ENCODE measurements at regions not wholly inside any gene's neighbourhood (a gene's known extent, or its start where the extent isn't known, plus 50 kb on each side); places are given as distances from the start of the nearest gene placed in this dataset.

DNA sequence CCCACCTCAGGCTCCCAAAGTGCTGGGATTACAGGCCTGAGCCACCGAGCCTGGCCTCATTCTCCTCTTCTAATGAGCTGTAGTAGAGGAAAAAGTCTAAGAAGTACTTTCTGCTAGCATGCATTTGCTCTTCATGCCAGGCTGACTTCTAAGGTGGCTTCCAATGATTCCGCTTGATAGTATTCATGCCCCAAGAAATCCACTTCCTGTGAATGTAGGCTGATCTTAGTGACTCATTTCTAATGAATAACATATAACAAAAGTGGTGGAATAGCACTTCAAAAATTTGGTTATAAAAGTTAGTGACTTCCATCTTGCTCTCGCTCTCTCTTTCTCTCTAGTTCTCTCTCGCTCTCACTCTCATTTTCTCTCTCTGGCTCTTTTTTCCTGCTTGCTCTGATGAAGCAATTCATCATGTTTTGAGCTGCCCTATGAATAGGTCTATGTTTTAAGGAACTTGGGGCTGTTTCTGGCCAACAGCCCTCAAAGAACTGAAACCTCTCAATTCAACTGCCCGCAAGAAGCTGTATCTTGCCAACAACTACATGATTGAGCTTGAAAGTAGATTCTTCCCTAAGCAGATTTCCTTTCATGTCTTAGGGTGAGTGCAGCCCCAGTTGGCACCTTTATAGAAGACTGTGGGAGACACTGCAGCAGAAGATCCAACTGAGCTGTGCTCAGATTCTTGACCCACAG, 282.9 kb downstream of the RMST start:
- TF ChIP-seq, protein P1, sequence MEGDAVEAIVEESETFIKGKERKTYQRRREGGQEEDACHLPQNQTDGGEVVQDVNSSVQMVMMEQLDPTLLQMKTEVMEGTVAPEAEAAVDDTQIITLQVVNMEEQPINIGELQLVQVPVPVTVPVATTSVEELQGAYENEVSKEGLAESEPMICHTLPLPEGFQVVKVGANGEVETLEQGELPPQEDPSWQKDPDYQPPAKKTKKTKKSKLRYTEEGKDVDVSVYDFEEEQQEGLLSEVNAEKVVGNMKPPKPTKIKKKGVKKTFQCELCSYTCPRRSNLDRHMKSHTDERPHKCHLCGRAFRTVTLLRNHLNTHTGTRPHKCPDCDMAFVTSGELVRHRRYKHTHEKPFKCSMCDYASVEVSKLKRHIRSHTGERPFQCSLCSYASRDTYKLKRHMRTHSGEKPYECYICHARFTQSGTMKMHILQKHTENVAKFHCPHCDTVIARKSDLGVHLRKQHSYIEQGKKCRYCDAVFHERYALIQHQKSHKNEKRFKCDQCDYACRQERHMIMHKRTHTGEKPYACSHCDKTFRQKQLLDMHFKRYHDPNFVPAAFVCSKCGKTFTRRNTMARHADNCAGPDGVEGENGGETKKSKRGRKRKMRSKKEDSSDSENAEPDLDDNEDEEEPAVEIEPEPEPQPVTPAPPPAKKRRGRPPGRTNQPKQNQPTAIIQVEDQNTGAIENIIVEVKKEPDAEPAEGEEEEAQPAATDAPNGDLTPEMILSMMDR (IDR thresholded peaks at IDR 0.05): no peak
- TF ChIP-seq RAD21 (IDR thresholded peaks at IDR 0.05; ENCODE audit: low read length) (no peak), POLR2AphosphoS5 (IDR thresholded peaks at IDR 0.05; ENCODE audit: low read depth, low read length) (no peak), MXI1 (IDR thresholded peaks at IDR 0.05; ENCODE audit: low read depth, low read length) (no peak), FOXJ3 (CRISPR knock-in tag; IDR thresholded peaks at IDR 0.05) (no peak), SMC3 (IDR thresholded peaks at IDR 0.05; ENCODE audit: low read depth, low read length) (no peak), FOXM1 (IDR thresholded peaks at IDR 0.05; ENCODE audit: low read depth) (no peak), FOSL2 (IDR thresholded peaks at IDR 0.05; ENCODE audit: borderline replicate concordance, low read depth) (no peak), RFX5 (IDR thresholded peaks at IDR 0.05; ENCODE audit: low read length) (no peak), TAF1 (IDR thresholded peaks at IDR 0.05; ENCODE audit: borderline replicate concordance, low read depth, low read length) (no peak), YY1 (IDR thresholded peaks at IDR 0.05; ENCODE audit: low read depth) (no peak)

All from SK-N-SH (cell line).